ENCODE measurements at regions not wholly inside any gene's neighbourhood (a gene's known extent, or its start where the extent isn't known, plus 50 kb on each side); places are given as distances from the start of the nearest gene placed in this dataset.

- peak overlapping the region; percentile 69 to 93 for H3K4me3 ChIP-seq
- H3K4me1 ChIP-seq, result peaks cover 3 to 18% of the 10 kb centered on the region in 2 donors
- no peaks in the 10 kb centered on the region for H3K36me3 ChIP-seq
- intact Hi-C loops (cut with DNase I), result loop anchor here (1.0 to 2.0 kb wide), 3 partner anchors 29 to 145 kb away; no protein-coding TSS in a partner anchor
- no peaks in the 10 kb centered on the region for H3K9me3 ChIP-seq
- peak overlapping the region; percentile 99 to 100 for H3K27ac ChIP-seq
- TF ChIP-seq CTCF (IDR thresholded peaks at IDR 0.05), result no peak
- no peak for DNase-seq (ENCODE audit: low spot score in 2 of 2)
- no peaks in the 10 kb centered on the region for H3K27me3 ChIP-seq
Measured at GRCh38 chr3:159761848-159762635, 226.6 kb upstream of the IL12A start.

DNA sequence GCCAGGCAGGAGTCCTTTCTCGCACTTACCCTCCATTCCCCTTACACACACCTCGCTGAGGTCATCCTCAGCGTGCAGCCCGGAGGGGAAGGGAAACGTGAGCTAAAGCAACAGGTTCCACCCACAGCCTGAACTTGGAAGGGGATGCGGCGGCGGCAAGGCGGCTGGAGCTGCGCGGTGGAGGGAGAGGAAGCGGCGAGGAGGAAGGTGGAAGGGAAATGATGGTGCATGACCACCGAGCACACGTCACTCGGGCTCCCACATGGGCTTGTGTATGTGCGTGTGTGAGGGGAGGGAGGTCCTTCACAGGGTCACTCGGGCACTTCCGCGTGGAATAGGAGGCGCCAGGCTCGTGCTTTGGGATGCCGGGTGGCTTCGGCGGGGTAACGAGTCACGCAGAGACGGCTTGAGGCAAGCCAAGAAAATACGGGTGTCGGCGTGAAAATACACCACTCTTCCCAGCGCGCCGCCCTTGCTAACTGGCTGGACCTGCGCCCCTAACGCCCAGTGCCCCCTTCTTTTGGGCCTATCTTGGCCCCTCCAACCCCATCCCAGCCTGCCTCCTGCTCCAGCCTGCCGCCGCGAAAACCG is 225.5 kb upstream of the IL12A start:
- H3K4me3 ChIP-seq, result peak overlapping the region; percentile 69 to 93
- H3K27ac ChIP-seq, result peak overlapping the region; percentile 99 to 100
- peaks cover 3 to 24% of the 10 kb centered on the region in 2 donors for H3K4me1 ChIP-seq
- H3K9me3 ChIP-seq, result no peaks in the 10 kb centered on the region
- peak; percentile 62 to 93 for DNase-seq (ENCODE audit: low spot score in 2 of 2)
- H3K36me3 ChIP-seq, result no peaks in the 10 kb centered on the region
- TF ChIP-seq CTCF (IDR thresholded peaks at IDR 0.05), result no peak
- intact Hi-C loops (cut with DNase I), result loop anchor here (1.0 to 2.0 kb wide), 2 partner anchors 42 to 146 kb away; no protein-coding TSS in a partner anchor
- H3K27me3 ChIP-seq, result no peaks in the 10 kb centered on the region

DNA sequence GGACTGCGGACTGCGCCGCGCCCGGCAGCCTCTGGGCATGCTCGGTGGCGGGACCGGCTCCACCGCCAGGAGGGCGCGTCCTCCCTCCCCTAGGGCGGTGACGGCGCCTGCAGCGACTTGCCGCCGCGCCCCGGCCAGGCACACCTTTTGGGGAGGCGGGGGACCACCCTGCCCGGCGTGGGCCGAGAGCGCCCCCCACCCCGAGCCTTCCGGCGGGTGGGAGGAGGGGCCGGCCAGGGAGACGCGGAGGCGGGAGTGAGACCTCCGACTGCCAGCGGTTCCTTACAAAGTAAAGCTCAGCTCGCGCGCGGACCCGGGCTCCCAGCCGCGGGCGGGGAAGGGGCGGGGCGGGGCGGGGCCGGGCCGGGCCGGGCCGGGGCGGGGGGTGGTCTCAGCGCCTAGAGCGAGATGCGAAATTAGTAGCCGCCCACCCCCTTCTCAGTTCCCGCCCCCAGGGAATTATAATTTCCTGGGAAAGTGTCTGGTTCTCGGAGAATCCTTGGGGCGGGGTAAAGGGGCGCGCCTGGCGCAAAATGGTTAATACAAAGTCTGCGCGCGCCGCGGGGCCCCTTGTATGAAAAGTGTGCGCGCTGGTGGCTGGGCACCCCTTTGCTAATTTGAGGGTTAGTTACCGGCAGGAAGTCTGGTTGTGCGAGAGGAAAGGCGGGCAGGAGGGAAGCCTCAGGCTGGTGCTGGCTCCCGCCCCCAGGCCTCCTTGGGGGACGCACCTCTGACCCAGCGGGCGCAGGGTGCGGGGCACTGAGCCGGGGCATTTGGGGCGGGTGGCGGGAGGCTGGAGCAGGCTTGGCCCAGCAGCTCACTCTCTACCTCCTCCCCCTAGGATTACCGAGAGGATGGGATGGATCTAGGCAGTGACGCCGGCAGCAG is 224.8 kb upstream of the IL12A start:
- peak in 2 of 3 experiments; percentile 15 to 55 for TF ChIP-seq CTCF (IDR thresholded peaks at IDR 0.05)
- DNase-seq (ENCODE audit: low spot score in 2 of 2), result peak; percentile 39 to 90
- Histone ChIP-seq H3K27me3 (no peaks in the 10 kb centered on the region), H3K36me3 (no peaks in the 10 kb centered on the region), H3K4me1 (peaks cover 3 to 27% of the 10 kb centered on the region in 2 donors), H3K27ac (peak overlapping the region; percentile 99 to 100), H3K9me3 (no peaks in the 10 kb centered on the region), H3K4me3 (peak overlapping the region; percentile 69 to 93)
- intact Hi-C loops (cut with DNase I), result loop anchor here (1.0 to 2.0 kb wide), 2 partner anchors 41 to 147 kb away; no protein-coding TSS in a partner anchor

- Histone ChIP-seq H3K9me3 (no peaks in the 10 kb centered on the region), H3K27me3 (no peaks in the 10 kb centered on the region), H3K4me3 (peak overlapping the region; percentile 69 to 93), H3K4me1 (peaks cover 3 to 32% of the 10 kb centered on the region in 2 donors), H3K27ac (peak overlapping the region; percentile 99 to 100), H3K36me3 (no peaks in the 10 kb centered on the region)
- no peak for TF ChIP-seq CTCF (IDR thresholded peaks at IDR 0.05)
- DNase-seq (ENCODE audit: low spot score in 2 of 2), result no peak
- intact Hi-C loops (cut with DNase I), result loop anchor here (1.0 kb wide), 1 partner anchor 32 kb away; no protein-coding TSS in a partner anchor
Measured at GRCh38 chr3:159764490-159765029, 224.1 kb upstream of the IL12A start.
